Liver (tissue), 8 donors: ENCODE measurements at regions not wholly inside any gene's neighbourhood (a gene's known extent, or its start where the extent isn't known, plus 50 kb on each side); places are given as distances from the start of the nearest gene placed in this dataset.

Experiments
- DNase-seq: peaks from one replicate; pipeline ENCODE4 v3.0.0-alpha.2; 2017; ENCODE audit warnings: low spot score
- H3K27ac ChIP-seq, 2 donors: one replicate each; pipeline ENCODE4 v1.7.0; 2013; ENCODE audit warnings: inconsistent platforms in 2 of 2, low read length in 2 of 2, control low read depth in 1 of 2, low read depth in 1 of 2, mild to moderate bottlenecking in 1 of 2
- H3K27me3 ChIP-seq, 4 donors: one replicate each; pipeline versions ENCODE4 v1.6.1 to v1.7.0; 2013; ENCODE audit warnings: low read length in 3 of 4, inconsistent platforms in 1 of 4, mild to moderate bottlenecking in 1 of 4, moderate library complexity in 1 of 4; ENCODE audit not compliant: control insufficient read depth in 4 of 4, insufficient read depth in 4 of 4
- H3K36me3 ChIP-seq, 4 donors: one replicate each; pipeline versions ENCODE4 v1.6.1 to v1.7.0; 2013; ENCODE audit warnings: low read length in 3 of 4, mild to moderate bottlenecking in 3 of 4, low read depth in 1 of 4, moderate library complexity in 1 of 4; ENCODE audit not compliant: control insufficient read depth in 4 of 4, insufficient read depth in 3 of 4
- H3K4me1 ChIP-seq, 4 donors: one replicate each; pipeline versions ENCODE4 v1.6.1 to v1.7.0; 2013; ENCODE audit warnings: low read length in 3 of 4, mild to moderate bottlenecking in 3 of 4, moderate library complexity in 1 of 4; ENCODE audit not compliant: control insufficient read depth in 4 of 4, insufficient read depth in 4 of 4
- H3K4me3 ChIP-seq, 3 donors: one replicate each; pipeline versions ENCODE4 v1.6.1 to v1.7.0; 2013; ENCODE audit warnings: low read length in 3 of 3, control low read depth in 1 of 3, low read depth in 1 of 3, mild to moderate bottlenecking in 1 of 3
- H3K9ac ChIP-seq, 2 donors: one replicate each; pipeline ENCODE4 v1.7.0; 2013; ENCODE audit warnings: low read length in 2 of 2, mild to moderate bottlenecking in 2 of 2, moderate library complexity in 2 of 2, control low read depth in 1 of 2, low read depth in 1 of 2
- H3K9me3 ChIP-seq, 4 donors: one replicate each; pipeline versions ENCODE4 v1.6.1 to v1.7.0; 2013; ENCODE audit warnings: low read length in 3 of 4; ENCODE audit not compliant: control insufficient read depth in 4 of 4
- EGR1 ChIP-seq, 2 donors: IDR thresholded peaks; 2 replicates each; pipeline ENCODE4 v1.6.1; 2016 to 2018; ENCODE audit warnings: antibody characterized with exemption in 2 of 2, low read depth in 2 of 2
- FOXA1 ChIP-seq: IDR thresholded peaks from 2 replicates; pipeline ENCODE4 v1.6.1; 2016; ENCODE audit warnings: antibody characterized with exemption
- FOXA2 ChIP-seq: IDR thresholded peaks from 2 replicates; pipeline ENCODE4 v1.6.1; 2016; ENCODE audit warnings: antibody characterized with exemption
- GABPA ChIP-seq, 2 donors: IDR thresholded peaks in 1 of 2; conservative IDR thresholded peaks in 1 of 2; 2 replicates each; pipeline ENCODE4 v1.6.1; 2016; ENCODE audit warnings: antibody characterized with exemption in 2 of 2, mild to moderate bottlenecking in 1 of 2, moderate library complexity in 1 of 2
- HNF4A ChIP-seq, 2 donors: conservative IDR thresholded peaks; 2 replicates each; pipeline ENCODE4 v1.6.1; 2016; ENCODE audit warnings: antibody characterized with exemption in 2 of 2, mild to moderate bottlenecking in 2 of 2
- HNF4G ChIP-seq: IDR thresholded peaks from 2 replicates; pipeline ENCODE4 v1.6.1; 2016; ENCODE audit warnings: antibody characterized with exemption
- JUND ChIP-seq, 2 donors: IDR thresholded peaks; 2 replicates each; pipeline ENCODE4 v1.6.1; 2016; ENCODE audit warnings: antibody characterized with exemption in 2 of 2
- NR2F2 ChIP-seq: IDR thresholded peaks from 2 replicates; pipeline ENCODE4 v1.6.1; 2016; ENCODE audit warnings: antibody characterized with exemption
- RAD21 ChIP-seq, 2 donors: IDR thresholded peaks; 2 replicates each; pipeline ENCODE4 v1.6.1; 2016; ENCODE audit warnings: antibody characterized with exemption in 2 of 2, mild to moderate bottlenecking in 2 of 2
- RXRA ChIP-seq, 2 donors: IDR thresholded peaks; 2 replicates each; pipeline ENCODE4 v1.6.1; 2017 to 2018; ENCODE audit warnings: antibody characterized with exemption in 2 of 2, mild to moderate bottlenecking in 1 of 2
- SP1 ChIP-seq: IDR thresholded peaks from 2 replicates; pipeline ENCODE4 v1.6.1; 2018; ENCODE audit warnings: antibody characterized with exemption, mild to moderate bottlenecking
- TAF1 ChIP-seq: conservative IDR thresholded peaks from 2 replicates; pipeline ENCODE4 v1.6.1; 2016; ENCODE audit warnings: antibody characterized with exemption, mild to moderate bottlenecking
- YY1 ChIP-seq: IDR thresholded peaks from 2 replicates; pipeline ENCODE4 v1.6.1; 2016; ENCODE audit warnings: antibody characterized with exemption, mild to moderate bottlenecking
- WGBS: extraction: QIAGEN DNeasy Blood & Tissue Kit; methylation state at CpG from one replicate; pipeline ENCODE4 v1.1.7; 2013; 5-methylcytosine and 5-hydroxymethylcytosine counted together
- TF ChIP-seq, protein P1 (sequence below): fragments of 150-350 bp; IDR thresholded peaks from 2 replicates; pipeline ENCODE4 v1.5.1; 2017; ENCODE audit warnings: improper control_type of control experiment, low read depth, low read length; ENCODE audit not compliant: missing input control
- TF ChIP-seq, protein P2 (sequence below): IDR thresholded peaks from 2 replicates; pipeline ENCODE4 v1.6.1; 2016; ENCODE audit warnings: antibody characterized with exemption
- TF ChIP-seq, protein P3 (sequence below): IDR thresholded peaks from 2 replicates; pipeline ENCODE4 v1.6.1; 2016; ENCODE audit warnings: antibody characterized with exemption
- TF ChIP-seq, protein P4 (sequence below): IDR thresholded peaks from 2 replicates; pipeline ENCODE4 v1.6.1; 2016; ENCODE audit warnings: antibody characterized with exemption
- TF ChIP-seq, protein P5 (sequence below): IDR thresholded peaks from 2 replicates; pipeline ENCODE4 v1.6.1; 2016; ENCODE audit warnings: antibody characterized with exemption, mild to moderate bottlenecking
- donor health status: healthy.
- donor health status: healthy.
- donor health status: healthy.
- donor health status: healthy.
- donor health status: healthy.

DNA sequence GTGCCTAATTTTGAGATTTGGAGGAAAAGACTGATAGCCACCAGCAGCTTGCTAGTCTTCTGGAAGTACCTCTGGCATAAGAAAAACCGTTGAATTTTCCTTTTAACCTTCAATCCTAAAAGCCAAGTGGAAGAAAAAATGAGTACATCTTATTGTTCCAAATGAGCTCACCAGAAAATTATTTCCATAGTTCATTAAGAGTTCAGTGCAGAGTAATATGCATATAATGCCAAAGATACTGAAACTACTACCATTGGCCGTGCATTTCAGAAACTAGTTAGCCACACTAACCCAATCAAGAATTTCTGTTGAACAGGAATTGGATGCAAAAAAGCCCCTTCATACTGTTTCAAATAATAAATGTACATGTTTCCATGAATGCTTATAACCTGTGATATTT, 607.9 kb downstream of the KCTD16 start:
- H3K9me3 ChIP-seq: peaks cover 0 to 3% (median 0%) of the 10 kb centered on the region in 4 donors
- H3K9ac ChIP-seq: no peak overlapping the region
- H3K4me1 ChIP-seq: no peaks in the 10 kb centered on the region
- H3K4me3 ChIP-seq: no peak overlapping the region
- H3K27me3 ChIP-seq: no peaks in the 10 kb centered on the region
- H3K36me3 ChIP-seq: no peaks in the 10 kb centered on the region
- H3K27ac ChIP-seq: no peak overlapping the region
- WGBS: 73% methylated on average over 2 of the region's 2 CpGs
- DNase-seq: no peak
- TF ChIP-seq EGR1 (IDR thresholded peaks at IDR 0.05; ENCODE audit: low read depth in 2 of 2): no peak
- no peak for TF ChIP-seq FOXA1
- TF ChIP-seq NR2F2: no peak
- TF ChIP-seq TAF1: no peak
- TF ChIP-seq, protein P1, sequence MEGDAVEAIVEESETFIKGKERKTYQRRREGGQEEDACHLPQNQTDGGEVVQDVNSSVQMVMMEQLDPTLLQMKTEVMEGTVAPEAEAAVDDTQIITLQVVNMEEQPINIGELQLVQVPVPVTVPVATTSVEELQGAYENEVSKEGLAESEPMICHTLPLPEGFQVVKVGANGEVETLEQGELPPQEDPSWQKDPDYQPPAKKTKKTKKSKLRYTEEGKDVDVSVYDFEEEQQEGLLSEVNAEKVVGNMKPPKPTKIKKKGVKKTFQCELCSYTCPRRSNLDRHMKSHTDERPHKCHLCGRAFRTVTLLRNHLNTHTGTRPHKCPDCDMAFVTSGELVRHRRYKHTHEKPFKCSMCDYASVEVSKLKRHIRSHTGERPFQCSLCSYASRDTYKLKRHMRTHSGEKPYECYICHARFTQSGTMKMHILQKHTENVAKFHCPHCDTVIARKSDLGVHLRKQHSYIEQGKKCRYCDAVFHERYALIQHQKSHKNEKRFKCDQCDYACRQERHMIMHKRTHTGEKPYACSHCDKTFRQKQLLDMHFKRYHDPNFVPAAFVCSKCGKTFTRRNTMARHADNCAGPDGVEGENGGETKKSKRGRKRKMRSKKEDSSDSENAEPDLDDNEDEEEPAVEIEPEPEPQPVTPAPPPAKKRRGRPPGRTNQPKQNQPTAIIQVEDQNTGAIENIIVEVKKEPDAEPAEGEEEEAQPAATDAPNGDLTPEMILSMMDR: no peak
- no peak for TF ChIP-seq YY1
- no peak for TF ChIP-seq FOXA2
- TF ChIP-seq, protein P2, sequence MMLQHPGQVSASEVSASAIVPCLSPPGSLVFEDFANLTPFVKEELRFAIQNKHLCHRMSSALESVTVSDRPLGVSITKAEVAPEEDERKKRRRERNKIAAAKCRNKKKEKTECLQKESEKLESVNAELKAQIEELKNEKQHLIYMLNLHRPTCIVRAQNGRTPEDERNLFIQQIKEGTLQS: no peak

DNA sequence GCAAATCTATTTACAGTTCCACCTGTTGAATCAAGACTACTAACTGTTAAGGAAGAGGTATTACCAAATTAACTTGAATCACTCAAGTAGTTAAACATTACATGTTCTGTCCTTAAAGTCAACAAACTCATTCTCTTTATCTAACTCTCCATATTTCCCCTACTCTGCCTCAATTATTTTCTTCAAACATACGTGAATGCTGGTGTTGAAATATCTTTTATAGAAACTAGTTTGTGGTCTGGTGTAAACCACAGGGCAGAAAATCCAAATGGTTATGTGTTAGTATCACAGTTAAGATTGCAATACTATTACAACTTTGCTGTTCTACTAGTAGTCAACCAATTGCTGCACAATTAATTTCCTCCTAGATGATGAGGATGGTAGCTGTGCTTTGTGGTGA, 603.5 kb downstream of the KCTD16 start:
- peaks cover 0 to 3% (median 0%) of the 10 kb centered on the region in 4 donors for H3K9me3 ChIP-seq
- WGBS: 44% methylated on average over 1 of the region's 1 CpG
- no peak overlapping the region for H3K4me3 ChIP-seq
- no peaks in the 10 kb centered on the region for H3K4me1 ChIP-seq
- no peak overlapping the region for H3K9ac ChIP-seq
- TF ChIP-seq FOXA1 (no peak), GABPA (IDR thresholded peaks at IDR 0.05 in 1 of 2, conservative IDR thresholded peaks at IDR 0.05 in 1 of 2) (no peak), NR2F2 (no peak), FOXA2 (no peak), SP1 (no peak), HNF4G (no peak), RXRA (IDR thresholded peaks at IDR 0.05) (no peak), JUND (IDR thresholded peaks at IDR 0.05) (no peak), TAF1 (no peak), EGR1 (IDR thresholded peaks at IDR 0.05; ENCODE audit: low read depth in 2 of 2) (no peak), YY1 (no peak), RAD21 (IDR thresholded peaks at IDR 0.05) (no peak), HNF4A (conservative IDR thresholded peaks at IDR 0.05) (no peak)
- TF ChIP-seq, protein P2: no peak
- TF ChIP-seq, protein P3, sequence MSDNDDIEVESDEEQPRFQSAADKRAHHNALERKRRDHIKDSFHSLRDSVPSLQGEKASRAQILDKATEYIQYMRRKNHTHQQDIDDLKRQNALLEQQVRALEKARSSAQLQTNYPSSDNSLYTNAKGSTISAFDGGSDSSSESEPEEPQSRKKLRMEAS: no peak
- TF ChIP-seq, protein P4, sequence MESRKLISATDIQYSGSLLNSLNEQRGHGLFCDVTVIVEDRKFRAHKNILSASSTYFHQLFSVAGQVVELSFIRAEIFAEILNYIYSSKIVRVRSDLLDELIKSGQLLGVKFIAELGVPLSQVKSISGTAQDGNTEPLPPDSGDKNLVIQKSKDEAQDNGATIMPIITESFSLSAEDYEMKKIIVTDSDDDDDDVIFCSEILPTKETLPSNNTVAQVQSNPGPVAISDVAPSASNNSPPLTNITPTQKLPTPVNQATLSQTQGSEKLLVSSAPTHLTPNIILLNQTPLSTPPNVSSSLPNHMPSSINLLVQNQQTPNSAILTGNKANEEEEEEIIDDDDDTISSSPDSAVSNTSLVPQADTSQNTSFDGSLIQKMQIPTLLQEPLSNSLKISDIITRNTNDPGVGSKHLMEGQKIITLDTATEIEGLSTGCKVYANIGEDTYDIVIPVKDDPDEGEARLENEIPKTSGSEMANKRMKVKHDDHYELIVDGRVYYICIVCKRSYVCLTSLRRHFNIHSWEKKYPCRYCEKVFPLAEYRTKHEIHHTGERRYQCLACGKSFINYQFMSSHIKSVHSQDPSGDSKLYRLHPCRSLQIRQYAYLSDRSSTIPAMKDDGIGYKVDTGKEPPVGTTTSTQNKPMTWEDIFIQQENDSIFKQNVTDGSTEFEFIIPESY: no peak
- TF ChIP-seq, protein P1: no peak
- TF ChIP-seq, protein P5, sequence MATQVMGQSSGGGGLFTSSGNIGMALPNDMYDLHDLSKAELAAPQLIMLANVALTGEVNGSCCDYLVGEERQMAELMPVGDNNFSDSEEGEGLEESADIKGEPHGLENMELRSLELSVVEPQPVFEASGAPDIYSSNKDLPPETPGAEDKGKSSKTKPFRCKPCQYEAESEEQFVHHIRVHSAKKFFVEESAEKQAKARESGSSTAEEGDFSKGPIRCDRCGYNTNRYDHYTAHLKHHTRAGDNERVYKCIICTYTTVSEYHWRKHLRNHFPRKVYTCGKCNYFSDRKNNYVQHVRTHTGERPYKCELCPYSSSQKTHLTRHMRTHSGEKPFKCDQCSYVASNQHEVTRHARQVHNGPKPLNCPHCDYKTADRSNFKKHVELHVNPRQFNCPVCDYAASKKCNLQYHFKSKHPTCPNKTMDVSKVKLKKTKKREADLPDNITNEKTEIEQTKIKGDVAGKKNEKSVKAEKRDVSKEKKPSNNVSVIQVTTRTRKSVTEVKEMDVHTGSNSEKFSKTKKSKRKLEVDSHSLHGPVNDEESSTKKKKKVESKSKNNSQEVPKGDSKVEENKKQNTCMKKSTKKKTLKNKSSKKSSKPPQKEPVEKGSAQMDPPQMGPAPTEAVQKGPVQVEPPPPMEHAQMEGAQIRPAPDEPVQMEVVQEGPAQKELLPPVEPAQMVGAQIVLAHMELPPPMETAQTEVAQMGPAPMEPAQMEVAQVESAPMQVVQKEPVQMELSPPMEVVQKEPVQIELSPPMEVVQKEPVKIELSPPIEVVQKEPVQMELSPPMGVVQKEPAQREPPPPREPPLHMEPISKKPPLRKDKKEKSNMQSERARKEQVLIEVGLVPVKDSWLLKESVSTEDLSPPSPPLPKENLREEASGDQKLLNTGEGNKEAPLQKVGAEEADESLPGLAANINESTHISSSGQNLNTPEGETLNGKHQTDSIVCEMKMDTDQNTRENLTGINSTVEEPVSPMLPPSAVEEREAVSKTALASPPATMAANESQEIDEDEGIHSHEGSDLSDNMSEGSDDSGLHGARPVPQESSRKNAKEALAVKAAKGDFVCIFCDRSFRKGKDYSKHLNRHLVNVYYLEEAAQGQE: no peak
- H3K27ac ChIP-seq: no peak overlapping the region
- H3K36me3 ChIP-seq: no peaks in the 10 kb centered on the region
- DNase-seq: no peak
- no peaks in the 10 kb centered on the region for H3K27me3 ChIP-seq
